PFSK-1 (cell line): ENCODE measurements at regions not wholly inside any gene's neighbourhood (a gene's known extent, or its start where the extent isn't known, plus 50 kb on each side); places are given as distances from the start of the nearest gene placed in this dataset.

Source experiments
- FOXP2 ChIP-seq: optimal IDR thresholded peaks from 2 replicates; pipeline ENCODE3; 2011; ENCODE audit warnings: borderline replicate concordance, control low read depth, inconsistent platforms; ENCODE audit not compliant: insufficient read depth; ENCODE audit errors: extremely low read length, extremely low read depth
- POLR2AphosphoS5 ChIP-seq: IDR thresholded peaks from 2 replicates; pipeline ENCODE4 v1.6.1; 2012; ENCODE audit warnings: low read depth, mild to moderate bottlenecking, control low read depth, low read length, moderate library complexity
- TF ChIP-seq, protein P1 (sequence below), 2 experiments: IDR thresholded peaks; 2 replicates each; pipeline versions ENCODE4 v1.6.1 to v1.8.0; 2011 to 2012; ENCODE audit warnings: low read depth in 2 of 2, low read length in 2 of 2, control low read depth in 1 of 2, inconsistent platforms in 1 of 2, mild to moderate bottlenecking in 1 of 2, moderate library complexity in 1 of 2; ENCODE audit not compliant: insufficient read depth in 1 of 2

DNA sequence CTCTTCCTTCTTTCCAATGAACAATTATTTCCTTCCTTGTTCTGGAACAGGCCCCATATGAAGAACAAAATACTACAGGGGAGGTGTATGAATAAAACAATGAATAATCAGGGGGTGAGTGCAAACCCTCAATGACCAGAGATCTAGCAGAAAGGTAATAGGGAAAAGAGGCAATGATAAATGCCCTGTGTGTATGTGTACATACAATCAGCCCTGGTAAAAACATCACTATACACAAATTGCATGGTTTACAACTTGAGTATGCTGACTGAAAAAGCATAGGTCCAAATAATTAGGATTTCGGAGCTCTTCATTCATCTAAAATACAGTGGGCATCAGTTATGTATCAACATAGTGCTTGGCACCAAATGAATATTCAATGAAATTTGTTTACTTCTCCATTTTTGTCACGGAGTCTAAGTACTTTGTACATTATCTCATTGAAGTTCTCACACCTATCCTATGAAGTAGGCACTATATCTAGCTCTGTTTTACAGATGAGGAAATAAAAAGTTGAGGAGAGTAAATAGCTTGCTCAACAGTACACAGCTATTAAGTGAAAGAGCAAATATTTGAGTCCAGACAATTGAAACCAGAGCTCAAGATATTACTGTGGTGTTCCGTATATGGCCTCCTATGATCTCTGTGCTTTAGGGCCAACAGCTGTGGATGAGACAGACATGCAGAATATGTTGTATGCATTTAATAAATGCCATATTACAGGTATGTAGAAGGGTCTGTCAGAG lies 1065.4 kb downstream of the SORCS3 start:
- TF ChIP-seq, protein P1, sequence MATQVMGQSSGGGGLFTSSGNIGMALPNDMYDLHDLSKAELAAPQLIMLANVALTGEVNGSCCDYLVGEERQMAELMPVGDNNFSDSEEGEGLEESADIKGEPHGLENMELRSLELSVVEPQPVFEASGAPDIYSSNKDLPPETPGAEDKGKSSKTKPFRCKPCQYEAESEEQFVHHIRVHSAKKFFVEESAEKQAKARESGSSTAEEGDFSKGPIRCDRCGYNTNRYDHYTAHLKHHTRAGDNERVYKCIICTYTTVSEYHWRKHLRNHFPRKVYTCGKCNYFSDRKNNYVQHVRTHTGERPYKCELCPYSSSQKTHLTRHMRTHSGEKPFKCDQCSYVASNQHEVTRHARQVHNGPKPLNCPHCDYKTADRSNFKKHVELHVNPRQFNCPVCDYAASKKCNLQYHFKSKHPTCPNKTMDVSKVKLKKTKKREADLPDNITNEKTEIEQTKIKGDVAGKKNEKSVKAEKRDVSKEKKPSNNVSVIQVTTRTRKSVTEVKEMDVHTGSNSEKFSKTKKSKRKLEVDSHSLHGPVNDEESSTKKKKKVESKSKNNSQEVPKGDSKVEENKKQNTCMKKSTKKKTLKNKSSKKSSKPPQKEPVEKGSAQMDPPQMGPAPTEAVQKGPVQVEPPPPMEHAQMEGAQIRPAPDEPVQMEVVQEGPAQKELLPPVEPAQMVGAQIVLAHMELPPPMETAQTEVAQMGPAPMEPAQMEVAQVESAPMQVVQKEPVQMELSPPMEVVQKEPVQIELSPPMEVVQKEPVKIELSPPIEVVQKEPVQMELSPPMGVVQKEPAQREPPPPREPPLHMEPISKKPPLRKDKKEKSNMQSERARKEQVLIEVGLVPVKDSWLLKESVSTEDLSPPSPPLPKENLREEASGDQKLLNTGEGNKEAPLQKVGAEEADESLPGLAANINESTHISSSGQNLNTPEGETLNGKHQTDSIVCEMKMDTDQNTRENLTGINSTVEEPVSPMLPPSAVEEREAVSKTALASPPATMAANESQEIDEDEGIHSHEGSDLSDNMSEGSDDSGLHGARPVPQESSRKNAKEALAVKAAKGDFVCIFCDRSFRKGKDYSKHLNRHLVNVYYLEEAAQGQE (IDR thresholded peaks at IDR 0.05; ENCODE audit: insufficient read depth in 1 of 2, low read depth in 2 of 2, low read length in 2 of 2), result no peak
- TF ChIP-seq POLR2AphosphoS5 (no peak), FOXP2 (no peak)
